ENCODE measurements at regions not wholly inside any gene's neighbourhood (a gene's known extent, or its start where the extent isn't known, plus 50 kb on each side); places are given as distances from the start of the nearest gene placed in this dataset.

GRCh38 chr2:118699447-118700175, 147.8 kb downstream of the EN1 start:
- H3K4me1 ChIP-seq (ENCODE audit: low read depth) = no peaks in the 10 kb centered on the region
- H3K36me3 ChIP-seq = no peaks in the 10 kb centered on the region
- TF ChIP-seq CTCF (IDR thresholded peaks at IDR 0.05; ENCODE audit: low read depth, low read length) = no peak
- H3K27ac ChIP-seq = no peak overlapping the region
- no peaks in the 10 kb centered on the region for H3K9me3 ChIP-seq (ENCODE audit: low read depth)
- H3K4me3 ChIP-seq = no peak overlapping the region
- no peaks in the 10 kb centered on the region for H3K27me3 ChIP-seq
- DNase-seq (ENCODE audit: low read depth in 1 of 2, low spot score in 1 of 2) = no peak

- Histone ChIP-seq H3K4me3 (no peak overlapping the region), H3K27ac (no peak overlapping the region), H3K4me1 (ENCODE audit: low read depth) (no peaks in the 10 kb centered on the region), H3K9me3 (ENCODE audit: low read depth) (no peaks in the 10 kb centered on the region), H3K36me3 (no peaks in the 10 kb centered on the region), H3K27me3 (no peaks in the 10 kb centered on the region)
- no peak for TF ChIP-seq CTCF (IDR thresholded peaks at IDR 0.05; ENCODE audit: low read depth, low read length)
- no peak for DNase-seq (ENCODE audit: low read depth in 1 of 2, low spot score in 1 of 2)
These were observed 148.9 kb downstream of the EN1 start for GRCh38 chr2:118698564-118698963.

GRCh38 chr2:118697781-118698180, 149.7 kb downstream of the EN1 start:
- H3K9me3 ChIP-seq (ENCODE audit: low read depth) = no peaks in the 10 kb centered on the region
- H3K36me3 ChIP-seq = no peaks in the 10 kb centered on the region
- no peaks in the 10 kb centered on the region for H3K4me1 ChIP-seq (ENCODE audit: low read depth)
- H3K4me3 ChIP-seq = no peak overlapping the region
- no peaks in the 10 kb centered on the region for H3K27me3 ChIP-seq
- no peak overlapping the region for H3K27ac ChIP-seq
- no peak for DNase-seq (ENCODE audit: low read depth in 1 of 2, low spot score in 1 of 2)
- no peak for TF ChIP-seq CTCF (IDR thresholded peaks at IDR 0.05; ENCODE audit: low read depth, low read length)

- no peak for TF ChIP-seq CTCF (IDR thresholded peaks at IDR 0.05; ENCODE audit: low read depth, low read length)
- H3K9me3 ChIP-seq (ENCODE audit: low read depth) = no peaks in the 10 kb centered on the region
- no peak for DNase-seq (ENCODE audit: low read depth in 1 of 2, low spot score in 1 of 2)
- H3K27me3 ChIP-seq = no peaks in the 10 kb centered on the region
- no peaks in the 10 kb centered on the region for H3K4me1 ChIP-seq (ENCODE audit: low read depth)
- no peaks in the 10 kb centered on the region for H3K36me3 ChIP-seq
- no peak overlapping the region for H3K27ac ChIP-seq
- H3K4me3 ChIP-seq = no peak overlapping the region
These were observed 150.5 kb downstream of the EN1 start for GRCh38 chr2:118696786-118697465.

GRCh38 chr2:118693287-118693822, 154.1 kb downstream of the EN1 start:
- Histone ChIP-seq H3K9me3 (ENCODE audit: low read depth) (no peaks in the 10 kb centered on the region), H3K27ac (no peak overlapping the region), H3K4me1 (ENCODE audit: low read depth) (no peaks in the 10 kb centered on the region), H3K36me3 (no peaks in the 10 kb centered on the region), H3K4me3 (no peak overlapping the region), H3K27me3 (no peaks in the 10 kb centered on the region)
- no peak for DNase-seq (ENCODE audit: low read depth in 1 of 2, low spot score in 1 of 2)
- TF ChIP-seq CTCF (IDR thresholded peaks at IDR 0.05; ENCODE audit: low read depth, low read length) = no peak
